HG03103 (cell line): ENCODE measurements at regions not wholly inside any gene's neighbourhood (a gene's known extent, or its start where the extent isn't known, plus 50 kb on each side); places are given as distances from the start of the nearest gene placed in this dataset.
"Not testable (repeated sequence)": the region's sequence is repeated elsewhere in the genome, so short reads cannot be mapped to it uniquely, and the experiment has no call there.

Experiments
- ATAC-seq: cut with Tn5 transposase; IDR thresholded peaks from one replicate; pipeline ENCODE4 v1.9.1; 2021; ENCODE audit warnings: low read depth; ENCODE audit not compliant: unreplicated experiment

DNA sequence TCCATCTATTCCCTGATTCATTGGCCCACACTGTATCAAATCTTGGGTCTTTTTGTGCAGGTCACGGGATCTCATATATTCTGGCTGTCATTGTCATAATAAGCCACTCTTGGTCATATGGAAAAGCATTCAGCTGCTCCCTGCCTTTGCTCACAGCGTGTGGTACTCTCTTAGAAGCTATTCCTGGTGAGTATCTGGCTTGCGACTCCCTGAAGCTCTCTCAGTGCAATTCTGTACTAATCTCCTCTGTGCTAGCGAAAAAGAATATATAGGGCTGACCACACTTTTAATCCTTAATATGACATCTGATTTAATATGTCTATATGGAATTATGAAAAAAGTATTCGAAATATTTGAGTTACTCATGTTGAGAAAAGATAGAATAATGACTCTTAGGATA is 440.8 kb upstream of the GBE1 start:
- ATAC-seq: no peak

DNA sequence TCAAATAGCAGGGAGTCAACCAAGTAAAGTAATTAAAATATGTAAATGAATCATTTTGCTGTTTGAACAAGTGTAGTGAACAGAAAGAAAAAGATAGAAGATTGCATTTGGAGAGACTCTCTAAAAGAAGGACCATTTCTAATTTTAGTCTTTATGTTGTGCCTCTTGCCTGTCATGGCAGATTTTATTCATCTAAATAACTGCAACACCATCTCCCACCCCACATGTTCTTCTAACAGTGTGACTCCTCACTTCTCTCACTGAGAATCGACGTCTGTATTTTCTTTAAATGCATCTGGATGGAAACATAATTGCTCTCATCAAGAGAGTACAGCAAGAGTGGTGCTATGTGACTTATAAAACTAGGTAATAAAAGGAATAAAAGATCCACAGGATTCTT is 439.9 kb upstream of the GBE1 start:
- ATAC-seq: no peak

GRCh38 chr3:82198009-82198408 is 436.6 kb upstream of the GBE1 start:
- no peak for ATAC-seq

DNA sequence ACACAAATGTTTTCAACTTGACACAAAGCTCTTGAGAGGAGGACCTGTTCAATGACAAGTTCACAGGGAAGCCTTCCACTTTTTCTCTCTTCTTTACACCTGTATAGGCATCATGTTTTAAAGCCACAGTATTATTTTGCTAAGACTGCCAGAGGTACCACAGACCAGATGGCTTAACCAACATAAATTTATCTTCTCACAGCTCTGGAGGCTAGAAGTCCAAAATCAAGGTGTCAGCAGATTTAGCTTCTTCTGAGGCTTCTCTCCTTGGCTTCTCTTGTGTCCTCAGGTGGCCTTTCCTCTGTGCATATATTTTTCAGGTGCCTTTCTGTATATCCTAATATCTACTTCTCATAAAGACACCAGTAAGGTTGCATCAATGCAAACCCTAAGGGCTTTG is 435.2 kb upstream of the GBE1 start:
- no peak for ATAC-seq

GRCh38 chr3:82194870-82195269 is 433.4 kb upstream of the GBE1 start:
- ATAC-seq: no peak

DNA sequence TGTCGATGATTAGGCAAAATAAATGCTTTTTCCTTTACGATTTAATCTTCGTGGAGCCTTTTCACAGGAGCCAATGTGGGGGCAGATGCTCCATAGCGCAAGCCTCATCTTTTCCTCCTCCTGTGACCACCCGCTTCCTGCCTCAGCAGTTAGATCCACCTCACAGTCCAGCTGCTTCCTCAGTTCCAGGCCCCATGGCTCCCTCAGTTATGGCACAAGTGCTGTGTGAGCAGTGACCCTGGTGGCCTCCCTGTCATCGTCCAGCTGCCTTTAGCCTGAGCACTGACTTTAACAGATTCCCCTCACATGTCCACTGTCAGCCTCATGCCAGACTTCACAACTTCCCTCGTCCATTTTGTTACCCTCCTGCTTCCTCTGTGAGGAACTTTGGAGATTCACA is 424.6 kb upstream of the GBE1 start:
- no peak for ATAC-seq

GRCh38 chr3:82179291-82179690 is 417.8 kb upstream of the GBE1 start:
- no peak for ATAC-seq

DNA sequence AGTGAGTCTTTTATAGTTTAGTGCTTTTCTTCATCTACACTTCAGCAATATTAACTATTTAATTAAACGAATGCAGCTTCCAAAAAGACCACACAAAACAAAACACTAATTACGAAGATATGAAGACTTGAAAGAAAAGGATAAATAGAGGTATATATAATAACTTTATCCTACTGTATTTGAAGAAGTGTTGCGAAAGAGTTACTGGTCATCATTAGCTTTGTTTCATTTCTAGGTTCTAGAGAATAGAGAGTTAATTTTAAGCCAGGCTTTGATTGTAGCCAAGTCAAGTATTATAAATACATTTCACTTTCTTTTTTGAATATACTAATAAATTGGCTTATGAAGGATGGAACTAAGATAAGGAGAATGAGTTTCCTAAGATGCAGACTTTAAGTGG is 416.8 kb upstream of the GBE1 start:
- ATAC-seq: no peak

DNA sequence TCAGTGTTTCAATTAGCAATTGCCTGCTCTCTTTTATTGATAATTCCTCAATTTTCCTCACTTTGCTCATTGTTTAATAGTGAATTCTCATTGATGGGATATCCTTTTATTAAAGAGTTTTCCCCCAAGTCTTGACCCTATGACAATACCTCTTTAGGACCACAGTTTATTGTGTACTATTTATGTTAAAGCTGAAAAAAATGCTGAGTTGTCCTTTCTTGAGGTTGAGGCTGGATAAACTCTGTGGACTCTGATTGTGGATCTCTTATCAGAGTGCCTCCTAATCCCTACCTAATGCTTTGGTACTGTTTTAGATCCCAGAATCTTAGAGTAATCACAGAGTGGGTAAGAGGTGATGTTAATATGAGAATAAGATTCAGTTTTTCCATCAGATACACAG is 416.3 kb upstream of the GBE1 start:
- ATAC-seq: no peak

- ATAC-seq: no peak
Measured at GRCh38 chr3:82165266-82165665, 403.8 kb upstream of the GBE1 start.

- peak; percentile 62 for ATAC-seq
Measured at GRCh38 chr3:82163907-82164520, 402.6 kb upstream of the GBE1 start.

GRCh38 chr3:82157952-82158351 is 396.5 kb upstream of the GBE1 start:
- no peak for ATAC-seq

- ATAC-seq: not testable (repeated sequence)
Measured at GRCh38 chr3:82153892-82154291, 392.4 kb upstream of the GBE1 start.

DNA sequence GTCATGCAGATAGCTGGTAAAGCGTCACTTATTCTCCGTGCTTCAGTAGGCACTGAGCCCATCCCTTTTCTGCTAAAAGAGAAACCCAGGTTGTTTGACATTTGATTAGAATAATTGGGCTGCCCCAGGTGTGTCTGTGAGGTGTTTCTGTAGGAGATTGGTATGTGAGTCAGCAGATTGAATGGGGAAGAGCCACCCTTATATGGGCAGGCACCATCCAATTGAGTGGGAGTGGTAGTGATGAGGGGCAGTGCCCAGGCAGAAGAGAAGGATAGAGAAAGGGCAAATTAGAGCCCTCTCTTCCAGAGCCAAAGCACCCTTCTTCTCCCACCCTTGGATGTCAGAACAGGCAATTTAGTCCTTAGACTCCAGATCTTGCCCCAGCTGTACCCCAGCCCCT is 384.3 kb upstream of the GBE1 start:
- no peak for ATAC-seq

DNA sequence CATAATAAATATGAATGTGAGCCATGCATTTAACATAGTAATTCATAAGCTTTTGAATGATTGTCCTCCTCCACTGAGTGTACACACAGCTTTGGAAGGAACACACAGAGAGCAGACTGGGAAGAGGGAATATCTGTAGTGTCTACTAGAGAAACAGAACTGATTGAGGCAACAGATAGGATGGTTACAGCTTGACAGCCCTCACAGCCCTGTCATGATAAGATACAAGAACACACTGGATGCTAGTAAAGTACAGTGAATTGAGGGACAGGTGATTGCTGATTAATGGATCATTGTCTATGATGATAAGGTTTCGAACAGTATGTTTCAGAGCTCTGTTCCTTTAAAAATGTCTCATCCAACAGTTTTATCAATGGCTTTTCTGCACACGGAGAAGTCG is 383.4 kb upstream of the GBE1 start:
- no peak for ATAC-seq

DNA sequence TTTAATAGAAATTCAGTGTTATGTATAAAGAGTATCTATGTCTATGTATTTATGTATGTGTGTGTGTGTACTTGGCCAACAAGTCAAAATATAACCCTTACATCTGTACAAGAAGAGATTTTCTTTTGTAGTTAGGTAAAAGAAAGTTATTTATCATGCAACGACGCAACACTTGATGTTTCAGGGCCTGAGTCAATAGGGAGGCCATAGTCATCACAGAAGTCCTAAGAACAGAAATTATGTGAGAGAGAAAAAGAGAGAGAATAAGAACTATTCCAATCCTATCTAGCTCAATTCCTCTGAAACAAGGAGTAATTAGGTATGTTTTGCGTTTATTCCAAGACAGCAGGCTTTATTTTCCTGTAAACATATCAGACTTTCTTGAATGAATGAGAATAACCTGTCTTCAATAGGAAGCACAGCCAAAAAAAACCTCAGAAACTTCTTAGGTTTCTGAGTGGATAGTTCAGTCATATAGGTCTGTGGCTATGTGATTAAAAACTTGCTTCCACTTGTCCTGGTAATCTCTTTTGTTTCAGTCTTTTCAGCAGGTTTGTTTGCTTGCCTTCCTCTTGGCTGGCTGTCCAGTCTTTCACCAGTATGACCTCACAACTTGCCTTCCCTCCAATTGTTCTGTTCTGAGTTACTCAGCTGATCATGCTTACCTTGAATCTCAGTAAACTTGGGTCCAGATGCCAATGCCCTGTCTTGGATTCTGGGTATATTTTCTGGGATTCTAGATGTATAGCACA is 382.4 kb upstream of the GBE1 start:
- no peak for ATAC-seq

GRCh38 chr3:82141592-82141991 is 380.1 kb upstream of the GBE1 start:
- ATAC-seq: no peak

GRCh38 chr3:82137861-82138260 is 376.4 kb upstream of the GBE1 start:
- no peak for ATAC-seq

GRCh38 chr3:82137050-82137449 is 375.6 kb upstream of the GBE1 start:
- no peak for ATAC-seq

- peak; percentile 93 for ATAC-seq
Measured at GRCh38 chr3:82133070-82133606, 371.7 kb upstream of the GBE1 start.

- no peak for ATAC-seq
Measured at GRCh38 chr3:82132210-82133069, 371.0 kb upstream of the GBE1 start.
